ENCODE measurements at regions not wholly inside any gene's neighbourhood (a gene's known extent, or its start where the extent isn't known, plus 50 kb on each side); places are given as distances from the start of the nearest gene placed in this dataset.
"Not testable (repeated sequence)": the region's sequence is repeated elsewhere in the genome, so short reads cannot be mapped to it uniquely, and the experiment has no call there.

DNA sequence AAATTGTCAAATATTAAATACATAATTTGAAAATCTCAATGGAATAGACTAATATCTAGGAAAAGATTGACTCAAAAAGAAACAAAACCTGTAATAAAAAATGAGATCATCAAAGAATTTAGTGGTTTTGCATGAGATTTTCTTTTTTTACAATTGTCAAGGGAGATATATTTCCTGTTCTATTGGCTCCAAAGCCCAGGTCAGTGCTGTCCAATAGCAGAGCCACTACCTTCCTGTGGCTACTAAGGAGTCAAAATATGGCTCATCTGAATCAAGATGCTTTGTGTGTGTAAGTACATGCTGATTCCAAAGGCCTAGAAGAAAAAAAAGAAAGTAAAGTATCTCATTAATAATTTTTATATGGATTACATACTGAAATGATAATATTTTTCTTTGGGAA, 191.9 kb downstream of the C7orf25 start:
- DNase-seq = no peak

GRCh38 chr7:42718466-42718865, 193.4 kb downstream of the C7orf25 start:
- DNase-seq = not testable (repeated sequence)

- no peak for DNase-seq
Measured at GRCh38 chr7:42714356-42714755, 197.5 kb downstream of the C7orf25 start.

GRCh38 chr7:42709284-42709683, 202.6 kb downstream of the C7orf25 start:
- no peak for DNase-seq

DNA sequence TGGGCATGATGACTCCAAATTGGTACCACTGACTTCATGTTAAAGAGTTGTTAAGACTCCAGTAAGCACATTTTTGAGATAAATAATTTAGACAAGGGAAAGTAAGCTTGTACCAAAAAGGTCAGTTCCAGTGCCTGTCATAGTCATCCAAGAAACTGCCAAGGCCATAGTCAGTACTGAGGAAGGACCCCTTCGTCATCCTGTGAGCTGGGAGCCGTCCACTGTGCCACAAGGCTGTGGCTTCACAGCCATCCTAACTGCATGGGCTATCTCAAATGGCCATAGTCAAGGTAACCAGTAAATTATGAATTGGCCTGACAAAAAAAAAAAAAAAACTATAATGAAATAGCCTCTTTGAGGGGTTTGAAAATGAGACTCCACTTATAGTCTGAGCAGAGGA, 207.2 kb downstream of the C7orf25 start:
- DNase-seq = no peak

- DNase-seq = no peak
Measured at GRCh38 chr7:42702647-42703046, 209.2 kb downstream of the C7orf25 start.

DNA sequence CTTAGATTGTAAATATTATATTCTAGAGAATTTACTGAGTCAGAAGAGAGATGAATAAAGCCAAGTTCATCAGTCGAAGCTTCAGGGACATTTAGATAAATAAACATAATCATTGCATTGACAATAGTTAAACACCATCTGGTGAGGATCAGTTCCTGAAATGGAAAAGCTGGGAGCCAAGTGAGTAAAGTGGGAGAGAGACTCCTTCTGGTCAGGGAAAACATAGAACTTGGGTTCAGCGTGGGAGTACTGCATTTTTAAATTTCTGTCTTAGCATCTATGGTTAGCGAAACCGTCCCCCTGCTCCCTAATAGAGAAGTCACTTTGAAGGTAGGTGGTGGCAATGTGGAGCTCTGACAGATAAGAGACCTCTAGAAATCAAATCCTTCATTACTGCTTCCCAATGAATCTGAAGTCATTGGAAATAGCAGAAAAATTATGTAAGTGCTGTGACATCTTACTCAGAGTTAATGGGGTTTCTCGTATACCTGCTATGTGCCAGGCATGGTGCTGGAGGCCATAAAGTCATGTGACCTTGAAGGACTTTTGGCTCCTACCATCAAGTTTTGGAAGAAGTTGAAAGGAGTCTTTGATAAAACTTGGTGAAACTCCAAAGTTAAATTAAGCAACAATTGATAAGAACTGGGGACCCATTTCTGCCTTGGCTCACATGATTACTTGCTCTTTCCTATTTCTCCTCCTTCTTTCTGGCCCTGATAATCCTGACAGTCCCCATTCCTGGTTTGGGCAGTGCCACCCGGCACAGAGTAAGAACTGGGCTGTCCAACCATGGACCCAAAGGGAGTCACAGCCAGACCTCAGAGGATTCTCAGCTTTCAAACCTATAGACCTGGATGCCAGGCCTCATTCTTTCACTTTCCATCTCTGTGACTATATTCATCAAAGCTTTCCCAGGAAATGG, 211.2 kb downstream of the C7orf25 start:
- DNase-seq = no peak

DNA sequence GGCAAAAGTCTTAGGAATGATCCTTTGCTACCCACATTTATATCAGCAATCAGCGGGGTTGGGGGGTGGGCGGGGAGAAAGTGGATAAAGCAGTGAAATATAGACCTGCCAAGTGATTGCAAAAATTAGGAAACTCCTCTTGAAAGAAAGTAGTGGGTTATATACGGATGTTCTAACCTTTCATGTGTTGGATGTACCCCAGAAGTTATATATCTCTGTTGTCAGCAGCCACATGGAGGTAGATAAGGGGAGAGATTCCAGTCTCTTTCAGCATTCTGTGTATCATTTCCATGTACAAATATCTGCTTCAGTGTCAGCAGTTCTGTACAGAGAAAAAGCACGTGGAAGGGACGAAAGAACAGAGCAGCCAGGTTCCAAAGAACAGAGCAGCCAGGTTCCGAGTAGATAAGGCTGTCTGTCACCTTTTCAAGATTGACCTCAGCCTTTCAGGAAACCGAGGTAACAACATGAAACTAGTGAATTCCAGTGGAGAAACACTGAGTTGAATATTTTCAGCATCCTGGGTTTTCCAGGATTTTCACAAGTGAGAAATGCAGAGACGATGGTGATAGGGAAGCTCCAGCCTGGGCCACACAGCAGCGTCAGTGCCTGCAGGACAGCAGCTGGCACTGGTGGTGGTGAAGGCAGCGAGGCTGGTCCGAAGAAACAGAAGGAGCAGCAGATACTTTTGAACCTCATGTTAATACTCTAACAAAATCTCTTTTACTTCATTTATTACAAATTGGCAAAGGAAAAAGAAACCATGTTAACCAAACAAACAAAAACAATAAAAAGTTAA, 212.3 kb downstream of the C7orf25 start:
- no peak for DNase-seq

- DNase-seq = no peak
Measured at GRCh38 chr7:42698600-42699374, 213.1 kb downstream of the C7orf25 start.

- DNase-seq = no peak
Measured at GRCh38 chr7:42694894-42695507, 216.9 kb downstream of the C7orf25 start.

DNA sequence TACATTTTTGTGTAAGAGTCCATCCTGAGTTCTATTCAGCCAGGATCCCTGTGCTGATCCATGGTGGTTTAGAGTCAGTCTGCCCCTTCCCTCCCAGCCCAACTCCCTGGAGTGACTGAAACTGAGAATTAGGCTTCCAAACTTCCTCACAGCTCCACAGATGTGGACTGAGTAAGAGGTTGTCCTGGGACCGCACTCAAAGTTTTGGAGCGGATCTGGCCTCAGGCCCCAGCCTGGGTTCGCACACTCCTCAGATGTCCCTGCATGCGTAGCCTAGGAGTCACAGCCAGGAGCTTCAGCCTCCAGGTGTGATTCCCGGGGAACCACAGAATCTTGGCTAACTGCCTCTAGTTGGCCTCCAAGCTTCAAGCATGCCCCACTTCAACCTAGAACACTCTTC, 218.1 kb downstream of the C7orf25 start:
- no peak for DNase-seq

DNA sequence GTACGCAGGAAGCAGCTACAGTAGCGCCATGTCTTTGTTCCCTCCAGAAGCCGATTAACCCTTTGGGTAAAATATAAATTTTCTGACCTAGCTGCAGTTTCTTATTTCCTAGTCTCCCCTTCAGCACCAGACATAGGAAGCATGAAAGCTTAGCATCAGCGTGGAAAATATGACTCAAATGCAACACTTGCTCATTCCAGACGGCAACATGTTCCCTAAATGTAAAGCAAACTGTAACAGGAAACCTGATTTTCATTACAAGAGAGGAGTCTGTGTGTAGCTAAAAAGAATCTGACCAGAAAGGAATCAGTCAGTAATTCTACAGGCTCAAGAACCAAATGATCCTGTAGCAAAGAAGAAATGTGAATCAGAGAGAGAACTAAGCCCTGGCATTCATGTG, 219.2 kb downstream of the C7orf25 start:
- no peak for DNase-seq

DNA sequence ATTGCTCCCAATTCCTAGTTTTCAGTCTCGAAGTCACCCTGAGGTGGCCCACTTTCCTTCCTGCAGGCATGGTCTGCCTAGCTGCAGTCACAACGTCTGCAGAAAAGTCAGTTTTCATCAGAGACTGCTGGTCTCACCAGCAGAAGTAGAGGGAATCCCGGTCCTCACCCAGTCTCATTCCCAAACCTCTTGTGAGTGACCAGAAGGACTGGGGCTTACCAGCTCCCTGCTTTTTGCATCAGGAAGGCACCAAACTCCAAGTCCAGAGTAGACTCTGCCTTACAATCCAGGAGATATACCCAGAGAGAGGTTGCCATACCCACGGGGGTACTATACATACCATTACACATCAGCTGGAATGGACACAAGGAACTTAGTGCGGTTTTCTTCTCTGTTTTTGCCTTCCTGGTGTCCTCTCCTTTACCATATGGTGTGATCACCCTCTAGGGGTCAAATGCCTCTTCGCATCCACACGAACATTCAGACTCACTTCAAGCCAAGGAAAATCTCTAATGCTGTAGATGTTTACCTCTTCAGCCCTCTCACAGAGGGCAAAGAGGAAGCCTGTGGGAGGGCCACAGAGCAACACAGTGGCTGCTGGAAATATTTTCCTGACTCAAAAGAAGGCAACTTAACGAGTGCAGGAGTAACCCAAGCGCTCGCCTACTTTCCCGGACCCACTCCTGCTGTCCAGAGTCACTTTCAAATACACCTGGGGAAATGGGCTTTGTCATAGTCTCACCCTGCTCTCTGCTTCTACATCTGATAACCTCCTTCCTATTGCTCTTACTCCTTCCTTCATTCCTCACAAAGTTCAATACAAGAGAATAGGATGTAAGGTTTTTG, 220.9 kb downstream of the C7orf25 start:
- DNase-seq = peak; percentile 7

- DNase-seq = no peak
Measured at GRCh38 chr7:42689626-42690025, 222.2 kb downstream of the C7orf25 start.

DNA sequence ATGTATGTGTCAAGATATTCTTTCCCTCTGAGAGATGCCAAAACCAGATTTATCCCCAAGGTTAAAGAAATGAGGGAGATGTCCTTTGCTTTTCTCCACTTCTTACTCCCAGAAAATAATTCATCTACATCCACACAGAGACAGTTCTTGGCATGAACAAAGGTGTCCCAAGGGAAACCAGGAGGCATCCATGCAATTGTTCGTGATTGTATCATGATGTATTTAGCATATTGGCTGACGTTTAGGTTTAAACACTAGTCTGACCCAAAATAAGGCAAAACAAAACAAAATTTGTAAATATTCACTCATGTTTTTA, 223.9 kb downstream of the C7orf25 start:
- DNase-seq = no peak

- DNase-seq = no peak
Measured at GRCh38 chr7:42687211-42688055, 224.4 kb downstream of the C7orf25 start.

DNA sequence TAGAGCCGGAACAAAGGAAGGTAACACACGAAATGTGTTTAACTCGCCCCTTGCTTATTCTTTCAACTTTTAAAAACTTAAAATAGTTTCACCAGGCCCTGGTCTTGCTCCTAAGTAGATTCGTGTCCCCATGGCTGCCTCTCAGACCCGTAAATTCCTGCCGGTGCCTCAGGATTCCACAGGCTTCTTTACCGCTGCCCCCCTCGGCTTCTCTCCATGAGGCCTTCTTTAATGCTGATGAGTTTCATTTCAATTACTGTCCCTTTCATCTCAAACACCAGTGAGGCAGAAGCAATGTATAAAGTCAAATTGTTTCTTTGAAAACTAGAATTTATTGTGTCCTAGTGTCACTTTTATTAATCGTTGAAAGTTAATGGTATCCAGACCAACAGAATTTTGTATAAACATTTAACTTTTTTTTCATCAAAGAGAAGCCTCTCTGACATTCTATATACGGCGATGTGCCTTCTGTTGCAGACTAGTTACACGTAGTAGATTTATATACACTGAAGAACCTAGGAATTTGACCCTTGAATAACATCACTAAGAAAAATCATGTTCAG, 225.2 kb downstream of the C7orf25 start:
- DNase-seq = no peak

DNA sequence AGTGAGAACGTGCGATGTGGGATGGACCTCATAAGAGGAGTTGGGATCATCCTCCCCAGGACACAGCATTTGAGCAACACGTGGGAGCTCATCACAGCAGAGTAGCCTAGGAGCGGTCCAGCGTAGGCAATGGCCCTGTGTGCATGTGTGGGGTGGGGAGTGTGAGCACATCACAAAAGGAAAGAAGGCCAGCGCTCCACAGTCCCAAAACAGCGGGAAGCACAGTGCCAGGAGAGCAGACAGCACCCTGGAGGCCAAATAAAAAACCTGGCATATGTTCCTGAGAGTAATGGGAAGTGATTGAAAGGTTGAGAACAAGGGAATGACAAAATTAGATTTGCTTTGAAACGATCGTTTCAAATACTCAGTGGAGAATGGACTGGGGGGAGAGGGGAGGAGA, 226.0 kb downstream of the C7orf25 start:
- DNase-seq = no peak

DNA sequence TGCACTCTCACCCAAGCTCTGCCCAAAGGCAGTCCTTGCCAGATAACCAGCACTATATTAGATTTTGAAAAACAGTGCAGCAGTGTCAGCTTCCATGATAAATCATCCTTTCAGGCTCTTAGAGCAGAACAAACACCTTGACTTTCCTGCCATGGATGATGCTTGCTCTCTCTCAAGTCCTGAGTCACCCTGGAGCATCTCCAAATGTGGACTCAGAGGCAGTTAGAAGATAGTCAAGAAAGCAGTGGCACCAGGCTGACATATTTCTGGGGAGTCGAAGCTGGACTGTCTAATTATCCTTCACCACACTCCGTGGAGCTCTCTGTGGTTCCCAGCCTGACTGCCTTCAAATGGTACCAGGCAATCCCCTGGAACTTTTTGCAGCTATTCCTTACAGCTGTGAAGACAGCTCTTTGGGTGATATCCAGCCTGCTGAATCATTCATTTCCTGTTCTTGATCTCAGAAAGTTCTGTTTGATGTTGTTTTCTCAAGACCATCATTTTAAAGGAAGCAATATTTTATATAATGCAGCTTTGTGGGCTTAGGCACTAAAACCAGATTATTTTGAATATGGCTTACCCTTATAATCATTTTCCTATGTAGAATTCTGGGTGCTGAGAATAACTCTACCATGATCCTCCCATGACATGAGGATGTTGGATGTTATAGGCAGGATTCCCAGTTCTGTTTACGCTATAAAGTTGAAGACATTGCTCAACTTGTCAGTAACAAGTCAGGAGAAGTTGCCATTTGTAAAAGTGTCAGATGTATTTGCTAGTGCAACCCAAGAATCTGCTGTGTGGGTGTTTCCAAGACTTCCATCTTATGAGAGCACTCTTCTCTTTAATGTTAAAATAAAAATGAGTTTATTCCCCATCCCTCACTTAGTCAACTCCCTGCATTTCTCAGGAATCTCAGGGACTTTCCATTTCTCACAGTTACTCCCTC, 233.8 kb downstream of the C7orf25 start:
- DNase-seq = no peak

DNA sequence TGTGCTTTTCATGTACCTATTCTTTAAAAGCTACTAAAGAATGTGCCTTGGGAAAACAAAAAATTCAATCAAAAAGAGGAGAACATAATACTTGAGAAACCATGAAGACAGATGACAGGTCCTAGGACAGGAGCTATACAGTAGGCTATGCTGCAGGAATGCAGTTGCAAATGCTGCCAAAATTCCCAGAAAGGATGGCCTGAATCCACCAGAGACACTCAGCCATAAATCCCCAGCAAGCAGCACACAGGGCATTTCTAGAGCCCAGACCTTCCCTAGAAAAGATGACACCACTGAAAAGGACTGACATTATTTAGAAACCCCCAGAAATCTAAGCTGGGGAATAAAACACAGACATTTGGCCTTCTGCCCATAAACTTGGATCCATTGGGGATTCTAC, 237.3 kb downstream of the C7orf25 start:
- DNase-seq = no peak

Measured in NCI-H1105 treated with DMSO at 0.1 percent for 48 hours (cell line).